GM12878 (cell line): ENCODE measurements at regions not wholly inside any gene's neighbourhood (a gene's known extent, or its start where the extent isn't known, plus 50 kb on each side); places are given as distances from the start of the nearest gene placed in this dataset.

Experiments
- ATAC-seq: fragments of 200-7000 bp; cut with Tn5 transposase; 3 replicates; pipeline ENCODE4 v1.9.1; 2020; ENCODE audit warnings: mild to moderate bottlenecking, moderate library complexity
- BruUV-seq: library from RNA; stranded (reverse); fragments of 400-500 nt; replicated peaks from 2 replicates; lab custom pipeline; 2021; lab: Mats Ljungman, UMichigan
- CTCF ChIA-PET: fragments of 300-600 bp; sonication (Branson Sonifier 250); formaldehyde crosslinking; extraction: SDS; loops from one replicate; lab custom pipeline; 2021; ENCODE audit warnings: inconsistent platforms; lab: Yijun Ruan, JAX
- POLR2A ChIA-PET: fragments of 350-600 bp; formaldehyde crosslinking; extraction: SDS; loops from one replicate; lab custom pipeline; 2021; ENCODE audit warnings: inconsistent platforms; lab: Charles Lee
- RAD21 ChIA-PET: fragments of 300-600 bp; sonication (Branson Sonifier 250); formaldehyde crosslinking; loops from one replicate; lab custom pipeline; 2023; ENCODE audit warnings: antibody characterized with exemption; ENCODE audit not compliant: unreplicated experiment; lab: Charles Lee
- SMC1A ChIA-PET: fragments of 300-600 bp; sonication (Branson Sonifier 250); formaldehyde crosslinking; loops from one replicate; lab custom pipeline; 2023; ENCODE audit not compliant: unreplicated experiment, uncharacterized antibody; lab: Charles Lee
- DNase-seq: peaks from one replicate; pipeline ENCODE4 v3.0.0-alpha.2; 2011; ENCODE audit warnings: low read depth, low spot score
- FAIRE-seq: peaks from 3 replicates; lab custom pipeline; 2011; peaks lifted over from hg19 to GRCh38; lab: Jason Lieb, UNC
- H2AFZ ChIP-seq: 2 replicates; pipeline ENCODE4 v1.6.0; 2011; ENCODE audit warnings: low read depth, low read length, control low read depth; ENCODE audit not compliant: control insufficient read depth
- H3K27ac ChIP-seq: 2 replicates; pipeline ENCODE4 v1.5.1; 2011; ENCODE audit warnings: control low read depth; ENCODE audit not compliant: control insufficient read depth, insufficient read depth
- H3K27me3 ChIP-seq, 2 experiments: replicated peaks in 1 of 2; 2 replicates each; pipeline versions ENCODE4 v1.6.0 to v1.6.1; 2011; ENCODE audit warnings: low read length in 1 of 2; ENCODE audit not compliant: control insufficient read depth in 2 of 2, insufficient read depth in 2 of 2
- H3K36me3 ChIP-seq, 2 experiments: 2 replicates each; pipeline ENCODE4 v1.5.1; 2011; ENCODE audit warnings: low read length in 1 of 2; ENCODE audit not compliant: control insufficient read depth in 2 of 2, insufficient read depth in 2 of 2
- H3K4me1 ChIP-seq: 2 replicates; pipeline ENCODE4 v1.6.1; 2011; ENCODE audit warnings: mild to moderate bottlenecking, low read length, moderate library complexity, mixed read lengths; ENCODE audit not compliant: control insufficient read depth, insufficient read depth
- H3K4me2 ChIP-seq: 2 replicates; pipeline ENCODE4 v1.6.0; 2011; ENCODE audit warnings: control low read depth; ENCODE audit not compliant: control insufficient read depth, insufficient read depth
- H3K4me3 ChIP-seq: fragments of 200-600 bp; sonication (generic); 2 replicates; pipeline ENCODE4 v1.5.1; 2016
- H3K79me2 ChIP-seq: 2 replicates; pipeline ENCODE4 v1.6.0; 2011; ENCODE audit warnings: low read length; ENCODE audit not compliant: control insufficient read depth, insufficient read depth
- H3K9ac ChIP-seq: 2 replicates; pipeline ENCODE4 v1.8.0; 2011; ENCODE audit warnings: low read length, control low read depth, mixed read lengths; ENCODE audit not compliant: control insufficient read depth, insufficient read depth
- H3K9me3 ChIP-seq: replicated peaks from 3 replicates; pipeline ENCODE4 v1.5.1; 2011; ENCODE audit warnings: mild to moderate bottlenecking, low read length; ENCODE audit not compliant: control insufficient read depth, insufficient read depth
- H4K20me1 ChIP-seq: 2 replicates; pipeline ENCODE4 v1.6.0; 2011; ENCODE audit not compliant: control insufficient read depth, insufficient read depth
- CEBPB ChIP-seq, 2 experiments: fragments of 150-350 bp in 1 of 2; IDR thresholded peaks; 2 replicates each; pipeline ENCODE4 v1.6.1; 2012 to 2014; ENCODE audit warnings: low read depth in 2 of 2, low read length in 2 of 2, borderline replicate concordance in 1 of 2, inconsistent platforms in 1 of 2
- DPF2 ChIP-seq: fragments of 450-650 bp; IDR thresholded peaks from 2 replicates; pipeline ENCODE4 v1.6.1; 2017; ENCODE audit warnings: mild to moderate bottlenecking
- EZH2 ChIP-seq: IDR thresholded peaks from 2 replicates; pipeline ENCODE4 v1.6.1; 2012; ENCODE audit warnings: low read depth, mild to moderate bottlenecking, control low read depth, inconsistent platforms, low read length, borderline replicate concordance; ENCODE audit not compliant: control insufficient read depth
- IRF4 ChIP-seq: IDR thresholded peaks from 2 replicates; pipeline ENCODE4 v1.6.1; 2011; ENCODE audit warnings: low read depth, low read length
- LARP7 ChIP-seq: fragments of 450-650 bp; IDR thresholded peaks from 2 replicates; pipeline ENCODE4 v1.6.1; 2017; ENCODE audit warnings: mild to moderate bottlenecking
- RFX5 ChIP-seq: IDR thresholded peaks from 2 replicates; pipeline ENCODE4 v1.6.1; 2011; ENCODE audit warnings: low read depth, low read length, improper control_type of control experiment
- SREBF2 ChIP-seq: IDR thresholded peaks from 2 replicates; pipeline ENCODE4 v1.6.1; 2012; ENCODE audit warnings: mild to moderate bottlenecking, low read length
- SUPT20H ChIP-seq: IDR thresholded peaks from 2 replicates; pipeline ENCODE4 v1.6.1; 2011; ENCODE audit warnings: low read depth, mild to moderate bottlenecking, low read length, moderate library complexity, borderline replicate concordance; ENCODE audit not compliant: control insufficient read depth
- WGBS: methylation state at CpG from one replicate; pipeline ENCODE4 v1.1.6; 2016; ENCODE audit warnings: low lambda C conversion rate; ENCODE audit not compliant: insufficient replicate concordance, insufficient coverage; ENCODE audit errors: missing lambda C conversion rate; 5-methylcytosine and 5-hydroxymethylcytosine counted together
- in situ Hi-C: fragments of 300-500 bp; cut with MboI; formaldehyde crosslinking; loops from 9 replicates; pipeline ENCODE4 v1.14.3; 2018; ENCODE audit warnings: mixed read lengths
- intact Hi-C: fragments of 100-400 bp; cut with micrococcal nuclease; formaldehyde crosslinking; loops from one replicate; pipeline ENCODE4 v1.14.2; 2022; ENCODE audit not compliant: unreplicated experiment
- TF ChIP-seq, protein P1 (sequence below): fragments of 450-650 bp; IDR thresholded peaks from 2 replicates; pipeline ENCODE4 v1.6.1; 2017; ENCODE audit warnings: mild to moderate bottlenecking, moderate library complexity
- TF ChIP-seq, protein P2 (sequence below): fragments of 450-650 bp; IDR thresholded peaks from 2 replicates; pipeline ENCODE4 v1.6.1; 2016; ENCODE audit warnings: mild to moderate bottlenecking

DNA sequence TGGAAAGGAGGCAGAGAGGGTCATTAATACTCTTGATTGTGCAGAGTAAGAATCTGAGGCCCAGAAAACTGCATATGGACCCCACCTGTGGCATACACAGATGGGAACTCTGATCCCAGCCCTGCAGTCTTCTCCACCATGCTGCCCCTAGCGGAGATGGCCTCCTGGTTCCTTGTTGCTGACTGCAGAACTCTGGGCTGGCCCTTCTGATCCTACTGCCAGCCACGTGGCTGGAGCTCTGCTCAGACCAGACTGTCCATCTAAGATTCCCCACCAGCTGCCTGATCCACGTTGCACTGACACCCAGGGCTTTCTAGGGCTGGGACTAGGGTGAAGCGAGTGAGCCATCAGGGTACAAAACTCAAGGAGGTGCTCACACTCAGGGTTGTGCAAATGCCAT, 245.7 kb upstream of the NR4A3 start:
- no peak for ATAC-seq
- intact Hi-C loops: no loop called here
- Histone ChIP-seq H4K20me1 (no peaks in the 10 kb centered on the region), H2AFZ (no peak overlapping the region), H3K9me3 (no peaks in the 10 kb centered on the region), H3K4me2 (no peak overlapping the region), H3K79me2 (no peaks in the 10 kb centered on the region), H3K9ac (no peak overlapping the region), H3K27me3 (no peaks in the 10 kb centered on the region), H3K36me3 (no peaks in the 10 kb centered on the region), H3K4me3 (no peak overlapping the region), H3K27ac (no peak overlapping the region), H3K4me1 (no peaks in the 10 kb centered on the region)
- ChIA-PET RAD21 (interaction anchor here (1.1 kb wide), 1 partner anchor 14 kb away, joined by 4 read pairs; no protein-coding TSS in a partner anchor), POLR2A (no interaction called here), SMC1A (interaction anchor here (0.5 to 1.3 kb wide), 3 partner anchors 15 to 63 kb away, joined by 3 to 4 read pairs (median 3); no protein-coding TSS in a partner anchor), CTCF (interaction anchor here (1.5 to 1.8 kb wide), 2 partner anchors 12 to 60 kb away, joined by 3 to 5 read pairs; no protein-coding TSS in a partner anchor)
- whole genome bisulfite sequencing: 38% methylated on average over 4 of the region's 4 CpGs
- TF ChIP-seq IRF4: no peak
- no peak for TF ChIP-seq CEBPB (IDR thresholded peaks at IDR 0.05; ENCODE audit: borderline replicate concordance in 1 of 2, low read depth in 2 of 2, low read length in 2 of 2)
- TF ChIP-seq SREBF2: no peak
- no peak for TF ChIP-seq EZH2
- TF ChIP-seq RFX5: no peak
- TF ChIP-seq, protein P1, sequence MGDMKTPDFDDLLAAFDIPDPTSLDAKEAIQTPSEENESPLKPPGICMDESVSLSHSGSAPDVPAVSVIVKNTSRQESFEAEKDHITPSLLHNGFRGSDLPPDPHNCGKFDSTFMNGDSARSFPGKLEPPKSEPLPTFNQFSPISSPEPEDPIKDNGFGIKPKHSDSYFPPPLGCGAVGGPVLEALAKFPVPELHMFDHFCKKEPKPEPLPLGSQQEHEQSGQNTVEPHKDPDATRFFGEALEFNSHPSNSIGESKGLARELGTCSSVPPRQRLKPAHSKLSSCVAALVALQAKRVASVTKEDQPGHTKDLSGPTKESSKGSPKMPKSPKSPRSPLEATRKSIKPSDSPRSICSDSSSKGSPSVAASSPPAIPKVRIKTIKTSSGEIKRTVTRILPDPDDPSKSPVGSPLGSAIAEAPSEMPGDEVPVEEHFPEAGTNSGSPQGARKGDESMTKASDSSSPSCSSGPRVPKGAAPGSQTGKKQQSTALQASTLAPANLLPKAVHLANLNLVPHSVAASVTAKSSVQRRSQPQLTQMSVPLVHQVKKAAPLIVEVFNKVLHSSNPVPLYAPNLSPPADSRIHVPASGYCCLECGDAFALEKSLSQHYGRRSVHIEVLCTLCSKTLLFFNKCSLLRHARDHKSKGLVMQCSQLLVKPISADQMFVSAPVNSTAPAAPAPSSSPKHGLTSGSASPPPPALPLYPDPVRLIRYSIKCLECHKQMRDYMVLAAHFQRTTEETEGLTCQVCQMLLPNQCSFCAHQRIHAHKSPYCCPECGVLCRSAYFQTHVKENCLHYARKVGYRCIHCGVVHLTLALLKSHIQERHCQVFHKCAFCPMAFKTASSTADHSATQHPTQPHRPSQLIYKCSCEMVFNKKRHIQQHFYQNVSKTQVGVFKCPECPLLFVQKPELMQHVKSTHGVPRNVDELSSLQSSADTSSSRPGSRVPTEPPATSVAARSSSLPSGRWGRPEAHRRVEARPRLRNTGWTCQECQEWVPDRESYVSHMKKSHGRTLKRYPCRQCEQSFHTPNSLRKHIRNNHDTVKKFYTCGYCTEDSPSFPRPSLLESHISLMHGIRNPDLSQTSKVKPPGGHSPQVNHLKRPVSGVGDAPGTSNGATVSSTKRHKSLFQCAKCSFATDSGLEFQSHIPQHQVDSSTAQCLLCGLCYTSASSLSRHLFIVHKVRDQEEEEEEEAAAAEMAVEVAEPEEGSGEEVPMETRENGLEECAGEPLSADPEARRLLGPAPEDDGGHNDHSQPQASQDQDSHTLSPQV: no peak
- TF ChIP-seq, protein P2, sequence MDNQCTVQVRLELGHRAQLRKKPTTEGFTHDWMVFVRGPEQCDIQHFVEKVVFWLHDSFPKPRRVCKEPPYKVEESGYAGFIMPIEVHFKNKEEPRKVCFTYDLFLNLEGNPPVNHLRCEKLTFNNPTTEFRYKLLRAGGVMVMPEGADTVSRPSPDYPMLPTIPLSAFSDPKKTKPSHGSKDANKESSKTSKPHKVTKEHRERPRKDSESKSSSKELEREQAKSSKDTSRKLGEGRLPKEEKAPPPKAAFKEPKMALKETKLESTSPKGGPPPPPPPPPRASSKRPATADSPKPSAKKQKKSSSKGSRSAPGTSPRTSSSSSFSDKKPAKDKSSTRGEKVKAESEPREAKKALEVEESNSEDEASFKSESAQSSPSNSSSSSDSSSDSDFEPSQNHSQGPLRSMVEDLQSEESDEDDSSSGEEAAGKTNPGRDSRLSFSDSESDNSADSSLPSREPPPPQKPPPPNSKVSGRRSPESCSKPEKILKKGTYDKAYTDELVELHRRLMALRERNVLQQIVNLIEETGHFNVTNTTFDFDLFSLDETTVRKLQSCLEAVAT: no peak
- TF ChIP-seq LARP7: no peak
- TF ChIP-seq SUPT20H: no peak
- TF ChIP-seq DPF2: no peak
- BruUV-seq: no TSS peak
- DNase-seq: no peak
- in situ Hi-C loops: no loop called here
- FAIRE-seq: no peak
